Hepatocyte (in vitro differentiated cells): ENCODE measurements at regions not wholly inside any gene's neighbourhood (a gene's known extent, or its start where the extent isn't known, plus 50 kb on each side); places are given as distances from the start of the nearest gene placed in this dataset.

ENCODE experiments used
- CTCF ChIP-seq: fragments of 200-600 bp; sonication (generic); IDR thresholded peaks from 2 replicates; pipeline ENCODE4 v1.5.1; 2016; ENCODE audit warnings: antibody characterized with exemption, mild to moderate bottlenecking; ENCODE audit not compliant: poor library complexity
- EZH2 ChIP-seq: fragments of 200-600 bp; sonication (generic); IDR thresholded peaks from 2 replicates; pipeline ENCODE4 v1.6.1; 2016; ENCODE audit warnings: antibody characterized with exemption, mild to moderate bottlenecking, borderline replicate concordance
- EZH2phosphoT487 ChIP-seq: fragments of 200-600 bp; sonication (generic); IDR thresholded peaks from one replicate; pipeline ENCODE4 v1.6.1; 2018; ENCODE audit warnings: antibody characterized with exemption, mild to moderate bottlenecking, low read depth, moderate library complexity; ENCODE audit not compliant: unreplicated experiment, severe bottlenecking

- TF ChIP-seq EZH2phosphoT487 (no peak), EZH2 (no peak), CTCF (no peak)
Measured at GRCh38 chr7:121796381-121796780, 76.6 kb upstream of the PTPRZ1 start.
